Esophagus (tissue), 2 donors: ENCODE measurements at regions not wholly inside any gene's neighbourhood (a gene's known extent, or its start where the extent isn't known, plus 50 kb on each side); places are given as distances from the start of the nearest gene placed in this dataset.

Experiments used
- H3K27ac ChIP-seq, 2 donors: one replicate each; pipeline ENCODE4 v1.5.1; 2013; ENCODE audit warnings: low read depth in 2 of 2, mild to moderate bottlenecking in 2 of 2, inconsistent platforms in 1 of 2, low read length in 1 of 2, moderate library complexity in 1 of 2
- H3K27me3 ChIP-seq, 2 donors: one replicate each; pipeline ENCODE4 v1.6.1; 2013; ENCODE audit warnings: low read length in 2 of 2, control low read depth in 1 of 2, mild to moderate bottlenecking in 1 of 2; ENCODE audit not compliant: insufficient read depth in 2 of 2, control insufficient read depth in 1 of 2
- H3K36me3 ChIP-seq, 2 donors: one replicate each; pipeline ENCODE4 v1.6.1; 2013; ENCODE audit warnings: low read length in 1 of 2; ENCODE audit not compliant: control insufficient read depth in 2 of 2, insufficient read depth in 2 of 2
- H3K4me1 ChIP-seq, 2 donors: one replicate each; pipeline ENCODE4 v1.6.1; 2013; ENCODE audit warnings: low read length in 1 of 2; ENCODE audit not compliant: control insufficient read depth in 2 of 2, insufficient read depth in 2 of 2
- H3K4me3 ChIP-seq, 2 donors: one replicate each; pipeline ENCODE4 v1.5.1; 2013; ENCODE audit warnings: low read length in 2 of 2, mild to moderate bottlenecking in 2 of 2, low read depth in 1 of 2, moderate library complexity in 1 of 2
- H3K9me3 ChIP-seq, 2 donors: one replicate each; pipeline ENCODE4 v1.6.1; 2013; ENCODE audit warnings: mild to moderate bottlenecking in 2 of 2, low read depth in 1 of 2, low read length in 1 of 2, moderate library complexity in 1 of 2; ENCODE audit not compliant: control insufficient read depth in 2 of 2, insufficient read depth in 1 of 2
- WGBS, 2 donors: extraction: QIAGEN DNeasy Blood & Tissue Kit; methylation state at CpG; one replicate each; pipeline ENCODE4 v1.1.7; 2013; 5-methylcytosine and 5-hydroxymethylcytosine counted together
- donor health status: healthy with polysubstance abuse.
- donor health status: Bipolar disorder and iron deficiency.

GRCh38 chr2:180732337-180732736 lies 248.1 kb upstream of the UBE2E3 start:
- 82 to 85% methylated on average over 3 of the region's 3 CpGs for WGBS, 2 donors

GRCh38 chr2:180730976-180731375 lies 249.4 kb upstream of the UBE2E3 start:
- Histone ChIP-seq H3K27me3 (no peaks in the 10 kb centered on the region), H3K4me3 (no peak overlapping the region), H3K9me3 (no peaks in the 10 kb centered on the region), H3K4me1 (peaks cover 0 to 5% of the 10 kb centered on the region in 2 donors), H3K36me3 (no peaks in the 10 kb centered on the region), H3K27ac (no peak overlapping the region)
- WGBS, 2 donors = 72% methylated on average over 2 of the region's 2 CpGs

More at GRCh38 chr2:180732337-180732736, 248.1 kb upstream of the UBE2E3 start:
- no peak overlapping the region for H3K27ac ChIP-seq
- H3K9me3 ChIP-seq = no peaks in the 10 kb centered on the region
- peaks cover 0 to 5% of the 10 kb centered on the region in 2 donors for H3K4me1 ChIP-seq
- H3K36me3 ChIP-seq = no peaks in the 10 kb centered on the region
- H3K27me3 ChIP-seq = no peaks in the 10 kb centered on the region
- no peak overlapping the region for H3K4me3 ChIP-seq

- Histone ChIP-seq H3K36me3 (no peaks in the 10 kb centered on the region), H3K4me3 (peak overlapping the region in 1 of 2 donors; percentile 14), H3K9me3 (no peaks in the 10 kb centered on the region), H3K27ac (no peak overlapping the region), H3K4me1 (peaks cover 0 to 5% of the 10 kb centered on the region in 2 donors), H3K27me3 (no peaks in the 10 kb centered on the region)
- 50 to 55% methylated on average over 2 of the region's 2 CpGs for WGBS, 2 donors
Measured at GRCh38 chr2:180728928-180729559, 251.4 kb upstream of the UBE2E3 start.

DNA sequence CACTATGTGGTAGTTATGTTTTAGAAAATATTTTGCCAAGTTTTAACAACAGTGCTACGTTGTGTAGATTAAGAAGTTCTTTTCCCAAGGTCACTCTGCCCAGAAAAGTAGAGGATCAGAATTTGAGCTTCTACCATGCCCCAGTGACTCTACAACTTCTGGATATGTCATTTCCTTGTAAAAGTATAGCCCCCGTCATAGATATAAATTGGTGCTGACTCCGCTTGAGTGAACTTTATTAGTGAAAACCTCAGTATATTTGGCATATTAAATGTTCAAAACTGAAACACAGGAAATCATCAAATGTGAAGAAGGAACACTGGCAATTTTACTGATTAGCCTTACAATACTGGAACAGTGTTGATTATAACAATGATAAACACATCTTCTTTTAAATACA lies 256.7 kb upstream of the UBE2E3 start:
- Histone ChIP-seq H3K4me1 (no peaks in the 10 kb centered on the region), H3K27ac (no peak overlapping the region), H3K27me3 (no peaks in the 10 kb centered on the region), H3K9me3 (no peaks in the 10 kb centered on the region), H3K4me3 (no peak overlapping the region), H3K36me3 (no peaks in the 10 kb centered on the region)
- 81 to 85% methylated on average over 3 of the region's 3 CpGs for WGBS, 2 donors

DNA sequence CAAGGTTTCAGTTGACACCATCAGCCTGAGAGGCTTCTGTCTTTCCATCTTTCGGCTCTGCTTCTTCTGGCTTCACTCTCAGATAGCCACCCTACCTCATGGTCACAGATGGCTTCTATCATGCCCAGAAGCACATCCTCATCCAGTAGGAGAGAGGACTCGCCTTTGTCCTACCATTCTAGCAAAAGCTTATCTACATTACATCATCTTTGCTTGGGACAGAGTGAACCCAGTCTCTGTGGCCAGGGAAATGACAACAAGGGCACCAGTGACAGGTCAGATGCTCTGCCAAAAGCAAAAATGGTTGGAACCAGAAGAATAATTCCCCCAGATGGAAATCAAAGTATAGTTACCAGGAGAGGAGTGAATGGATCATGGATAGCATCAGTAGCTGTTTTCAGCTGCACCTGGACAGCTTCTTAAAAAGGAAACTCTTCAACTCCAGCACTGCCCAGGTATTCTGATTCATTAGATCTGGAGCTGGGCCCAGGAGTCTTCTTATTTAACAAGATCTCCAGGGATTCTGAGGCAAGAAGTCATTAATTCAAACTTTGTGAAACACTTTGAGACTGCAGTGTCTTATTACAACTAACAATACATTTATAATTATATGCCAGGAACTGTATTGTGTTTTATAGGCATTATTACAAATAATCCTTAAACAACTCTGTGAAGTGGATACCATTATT lies 257.7 kb upstream of the UBE2E3 start:
- Histone ChIP-seq H3K36me3 (no peaks in the 10 kb centered on the region), H3K27ac (no peak overlapping the region), H3K4me1 (no peaks in the 10 kb centered on the region), H3K9me3 (no peaks in the 10 kb centered on the region), H3K27me3 (no peaks in the 10 kb centered on the region), H3K4me3 (no peak overlapping the region)
- 72 to 80% methylated on average over 2 of the region's 2 CpGs for whole genome bisulfite sequencing, 2 donors

GRCh38 chr2:180720829-180721228 lies 259.6 kb upstream of the UBE2E3 start:
- no peak overlapping the region for H3K4me3 ChIP-seq
- 74 to 79% methylated on average over 1 of the region's 1 CpG for WGBS, 2 donors
- no peaks in the 10 kb centered on the region for H3K27me3 ChIP-seq
- H3K36me3 ChIP-seq = no peaks in the 10 kb centered on the region
- H3K27ac ChIP-seq = no peak overlapping the region
- H3K9me3 ChIP-seq = no peaks in the 10 kb centered on the region
- no peaks in the 10 kb centered on the region for H3K4me1 ChIP-seq

- H3K36me3 ChIP-seq = no peaks in the 10 kb centered on the region
- no peaks in the 10 kb centered on the region for H3K9me3 ChIP-seq
- no peak overlapping the region for H3K4me3 ChIP-seq
- no peak overlapping the region for H3K27ac ChIP-seq
- WGBS, 2 donors = 83 to 89% methylated on average over 3 of the region's 3 CpGs
- no peaks in the 10 kb centered on the region for H3K4me1 ChIP-seq
- H3K27me3 ChIP-seq = no peaks in the 10 kb centered on the region
Measured at GRCh38 chr2:180717588-180717987, 262.8 kb upstream of the UBE2E3 start.

- H3K27me3 ChIP-seq = no peaks in the 10 kb centered on the region
- H3K36me3 ChIP-seq = no peaks in the 10 kb centered on the region
- WGBS, 2 donors = 77 to 81% methylated on average over 4 of the region's 4 CpGs
- no peak overlapping the region for H3K4me3 ChIP-seq
- no peaks in the 10 kb centered on the region for H3K9me3 ChIP-seq
- no peaks in the 10 kb centered on the region for H3K4me1 ChIP-seq
- H3K27ac ChIP-seq = no peak overlapping the region
Measured at GRCh38 chr2:180716186-180717180, 263.9 kb upstream of the UBE2E3 start.

DNA sequence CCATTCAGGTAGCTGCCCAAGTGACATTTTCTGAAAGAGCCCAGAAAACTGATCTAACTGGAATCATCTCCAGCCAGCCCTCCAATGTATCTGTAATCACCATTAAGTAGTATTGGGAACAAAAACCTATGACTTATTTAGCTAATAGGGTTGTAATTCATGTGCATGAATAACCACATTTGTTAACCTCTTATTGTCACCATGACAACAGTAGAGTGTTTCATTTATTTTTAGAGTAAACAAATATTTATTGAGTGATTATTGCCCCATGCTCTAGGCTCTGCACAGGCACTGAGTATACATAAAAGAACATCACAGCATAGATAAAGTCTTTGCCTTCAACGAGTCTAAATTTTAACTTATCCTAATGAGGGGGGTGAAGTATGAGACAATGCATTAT lies 265.4 kb upstream of the UBE2E3 start:
- H3K27ac ChIP-seq = no peak overlapping the region
- H3K27me3 ChIP-seq = no peaks in the 10 kb centered on the region
- no peaks in the 10 kb centered on the region for H3K4me1 ChIP-seq
- no peak overlapping the region for H3K4me3 ChIP-seq
- H3K36me3 ChIP-seq = no peaks in the 10 kb centered on the region
- H3K9me3 ChIP-seq = no peaks in the 10 kb centered on the region
- WGBS, 2 donors = 46 to 54% methylated on average over 1 of the region's 1 CpG
